KBM-7 (cell line): ENCODE measurements at regions not wholly inside any gene's neighbourhood (a gene's known extent, or its start where the extent isn't known, plus 50 kb on each side); places are given as distances from the start of the nearest gene placed in this dataset.

Experiments
- DNase-seq: peaks from one replicate; pipeline ENCODE4 v3.0.0-alpha.2; 2015
- in situ Hi-C: fragments of 300-500 bp; cut with MboI; formaldehyde crosslinking; loops from 2 replicates; pipeline ENCODE4 v1.14.3; 2020; ENCODE audit warnings: low sequenced_read_pairs, low pct_unique_long_range_greater_than_20kb, mixed read lengths

DNA sequence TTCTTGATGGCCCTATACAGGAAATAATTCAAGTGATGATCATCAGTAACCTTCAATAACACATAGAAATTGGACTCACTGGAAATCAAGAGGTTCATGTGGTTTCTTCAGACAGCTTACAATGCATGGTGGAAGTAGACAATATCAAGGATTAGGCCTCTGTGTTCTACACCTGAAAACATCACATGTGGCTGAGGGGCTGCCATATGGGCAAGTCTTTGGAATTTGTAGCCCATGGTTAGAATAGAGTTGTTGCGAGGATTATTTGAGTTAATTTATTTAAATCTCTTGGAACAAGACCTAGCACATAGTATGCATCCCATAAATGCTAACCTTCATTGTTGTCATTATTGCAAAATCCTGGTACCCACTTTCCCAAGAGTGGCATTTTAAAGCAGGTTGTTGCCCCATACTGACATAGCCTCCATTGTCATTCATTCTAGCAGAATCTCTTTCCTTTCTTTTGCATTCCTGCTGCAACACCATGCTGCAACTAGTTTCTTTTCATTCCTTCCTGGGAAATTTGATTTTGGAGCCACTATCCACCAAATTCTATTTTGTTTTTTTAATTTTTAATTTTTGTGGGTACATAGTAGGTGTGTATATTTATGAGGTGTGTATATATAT lies 352.7 kb upstream of the NAV3 start:
- no peak for DNase-seq
- in situ Hi-C loops: no loop called here

GRCh38 chr12:77471801-77472200 lies 358.9 kb upstream of the NAV3 start:
- in situ Hi-C loops: no loop called here

GRCh38 chr12:77469578-77470333 lies 360.9 kb upstream of the NAV3 start:
- in situ Hi-C loops: no loop called here
- DNase-seq: no peak

More at GRCh38 chr12:77471801-77472200, 358.9 kb upstream of the NAV3 start:
- DNase-seq: no peak

GRCh38 chr12:77442633-77443032 lies 377.3 kb upstream of the E2F7 start:
- in situ Hi-C loops: no loop called here
- no peak for DNase-seq

DNA sequence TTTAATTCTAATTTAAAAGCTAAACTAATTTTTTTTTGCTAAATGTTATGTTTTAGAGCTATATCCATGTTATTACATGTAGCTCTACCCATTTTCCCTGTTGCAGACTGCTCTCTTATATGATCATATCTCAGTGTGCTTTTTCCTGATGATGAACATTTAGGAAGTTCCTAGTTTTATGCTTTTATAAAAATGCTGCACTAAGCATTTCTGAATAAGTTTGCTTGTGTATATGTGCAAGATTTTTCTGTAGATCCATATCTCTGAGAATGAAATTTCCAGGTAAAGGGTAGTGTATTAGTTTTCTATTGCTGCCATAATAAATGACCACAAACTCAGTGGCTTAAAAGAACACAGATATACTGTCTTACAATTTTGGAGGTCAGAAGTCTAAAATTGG lies 374.4 kb upstream of the E2F7 start:
- DNase-seq: no peak
- in situ Hi-C loops: no loop called here

GRCh38 chr12:77438644-77439043 lies 373.3 kb upstream of the E2F7 start:
- in situ Hi-C loops: no loop called here
- no peak for DNase-seq

DNA sequence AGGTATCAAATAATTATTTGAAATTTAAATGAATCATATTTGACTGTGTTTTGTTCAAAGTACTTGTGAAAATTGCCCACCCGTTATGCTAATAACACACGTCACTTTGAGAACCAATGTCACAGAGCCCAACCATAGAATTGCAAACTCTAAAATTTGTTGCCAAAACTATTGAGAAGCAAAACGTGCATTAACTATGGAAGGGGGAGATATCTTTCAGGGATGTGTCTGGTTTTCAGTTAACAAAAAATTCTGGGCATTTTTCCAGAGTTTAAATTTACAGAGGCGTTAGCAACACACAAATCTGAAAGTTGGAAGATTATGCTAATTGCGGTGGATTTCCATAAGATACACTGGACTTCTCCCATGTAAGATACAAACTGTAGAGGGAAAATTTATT lies 371.8 kb upstream of the E2F7 start:
- in situ Hi-C loops: no loop called here

DNA sequence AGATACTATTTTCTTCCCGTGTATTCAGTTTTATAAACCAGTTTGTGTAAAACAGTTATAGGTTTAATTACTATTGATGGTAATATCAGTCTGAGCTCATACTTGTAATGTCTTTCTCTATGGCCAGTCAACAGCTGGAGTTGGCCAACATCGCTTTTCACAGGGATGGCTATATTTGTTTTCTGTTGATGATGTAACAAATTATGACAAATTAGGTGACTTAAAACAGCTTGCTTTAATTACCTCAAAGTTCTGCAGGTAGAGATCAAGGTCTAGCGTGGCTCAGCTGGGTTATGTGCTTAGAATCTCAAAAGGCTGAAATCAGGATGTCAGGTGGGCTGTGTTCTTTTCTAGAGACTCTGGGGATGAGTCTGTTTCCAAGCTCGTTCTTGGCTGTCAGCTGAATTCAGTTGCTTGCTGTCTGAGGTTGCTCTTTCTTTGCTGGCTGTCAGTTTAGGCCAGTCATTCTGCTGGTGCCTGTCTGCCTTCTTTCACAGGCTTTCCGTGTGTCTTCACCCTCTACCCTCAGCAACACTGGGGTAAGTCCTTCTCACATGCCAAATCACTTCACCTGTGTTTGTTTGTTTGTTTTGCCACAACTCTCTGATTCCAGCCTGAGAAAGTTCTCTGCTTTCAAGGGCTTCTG lies 370.2 kb upstream of the E2F7 start:
- DNase-seq: no peak
- in situ Hi-C loops: no loop called here

More for the DNA sequence above, 371.8 kb upstream of the E2F7 start:
- no peak for DNase-seq

- in situ Hi-C loops: no loop called here
These were observed 368.4 kb upstream of the E2F7 start for GRCh38 chr12:77433799-77434198.

DNA sequence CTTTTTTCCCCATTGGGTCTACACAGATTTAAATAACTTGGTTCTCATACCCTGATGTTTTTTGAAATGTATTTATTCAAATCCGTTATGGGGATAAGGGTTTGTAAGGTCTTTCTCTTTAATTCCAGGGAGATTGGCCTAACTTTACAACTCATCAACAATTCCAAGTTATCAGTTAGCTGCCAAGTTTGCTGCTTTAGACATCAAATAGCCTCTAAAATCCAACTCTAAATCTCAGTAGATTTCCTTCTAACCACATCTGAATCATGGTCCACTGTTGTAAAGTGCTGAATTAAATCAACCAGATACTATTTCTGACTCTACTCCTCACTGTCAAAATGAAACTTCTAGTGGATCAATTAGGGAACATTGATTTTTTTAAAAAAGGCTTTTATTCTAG lies 364.1 kb upstream of the E2F7 start:
- DNase-seq: no peak
- in situ Hi-C loops: no loop called here

More at GRCh38 chr12:77433799-77434198, 368.4 kb upstream of the E2F7 start:
- no peak for DNase-seq

- in situ Hi-C loops: no loop called here
- no peak for DNase-seq
These were observed 355.8 kb upstream of the E2F7 start for GRCh38 chr12:77421152-77421551.

DNA sequence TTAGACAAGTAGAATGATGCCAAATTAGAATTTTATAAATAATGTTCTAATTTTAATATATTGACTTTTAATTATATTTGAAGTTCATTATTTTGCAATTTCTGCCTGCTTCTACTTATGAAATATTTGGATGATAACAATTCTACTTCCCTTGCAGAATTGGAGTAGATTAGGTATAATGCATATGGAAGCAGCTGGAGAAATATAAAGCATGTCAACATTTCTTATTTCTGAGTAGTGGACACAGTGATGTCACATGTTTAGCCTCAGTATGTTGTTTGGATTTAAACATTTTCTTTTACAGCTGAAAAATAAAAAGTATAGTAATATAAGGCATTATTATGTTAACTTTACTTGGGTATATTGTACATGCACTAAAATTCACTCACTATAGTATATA lies 344.2 kb upstream of the E2F7 start:
- in situ Hi-C loops: no loop called here
- DNase-seq: no peak

GRCh38 chr12:77407931-77408330 lies 342.6 kb upstream of the E2F7 start:
- DNase-seq: no peak
- in situ Hi-C loops: no loop called here

DNA sequence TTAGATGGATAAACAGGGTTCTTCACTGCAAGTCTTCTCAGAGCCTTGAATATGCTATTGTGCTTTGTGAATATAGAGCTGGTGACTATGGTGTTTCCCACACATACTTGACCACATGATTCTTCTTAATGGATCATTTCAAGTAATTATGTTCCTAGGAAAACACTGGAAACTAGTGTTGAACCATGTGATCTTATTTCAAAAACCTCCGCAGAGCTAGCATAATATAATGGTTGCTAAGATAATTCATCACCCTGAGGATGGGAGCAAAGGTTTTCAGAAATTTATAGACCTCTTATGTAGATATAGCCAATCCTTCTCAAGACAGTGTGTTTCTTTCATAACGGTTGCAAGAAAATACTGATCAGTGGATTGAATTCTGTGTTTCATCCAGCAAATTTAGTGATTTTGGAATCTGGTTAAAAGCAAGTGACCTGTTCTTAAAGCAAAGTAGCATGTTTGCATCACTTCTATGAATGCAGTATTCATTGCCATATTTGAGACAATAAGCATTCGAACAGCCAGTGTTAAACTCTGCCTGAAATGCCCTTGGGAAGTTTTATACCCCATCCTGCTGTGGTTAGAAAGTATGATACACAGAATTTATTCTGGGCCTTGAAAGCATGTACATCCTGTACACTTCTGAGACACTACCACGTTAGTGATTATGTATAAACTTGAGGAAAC lies 341.0 kb upstream of the E2F7 start:
- DNase-seq: no peak
- in situ Hi-C loops: no loop called here

GRCh38 chr12:77402716-77403115 lies 337.3 kb upstream of the E2F7 start:
- in situ Hi-C loops: no loop called here
- no peak for DNase-seq

DNA sequence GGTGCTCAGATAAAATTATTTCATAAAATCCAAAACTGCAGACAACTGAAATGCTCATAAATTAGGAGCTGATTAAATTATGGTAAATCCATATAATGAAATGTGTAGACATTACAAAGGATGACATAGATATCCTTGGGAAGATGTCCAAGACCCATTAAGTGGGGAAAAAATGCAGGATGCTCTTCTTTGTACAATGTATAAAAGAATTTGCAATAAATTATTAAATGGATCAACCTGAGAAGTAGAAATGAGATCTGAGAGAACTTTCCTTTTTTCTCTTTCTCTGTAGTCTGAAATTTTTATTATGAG lies 336.4 kb upstream of the E2F7 start:
- no peak for DNase-seq
- in situ Hi-C loops: no loop called here

GRCh38 chr12:77401064-77401769 lies 335.8 kb upstream of the E2F7 start:
- in situ Hi-C loops: no loop called here

DNA sequence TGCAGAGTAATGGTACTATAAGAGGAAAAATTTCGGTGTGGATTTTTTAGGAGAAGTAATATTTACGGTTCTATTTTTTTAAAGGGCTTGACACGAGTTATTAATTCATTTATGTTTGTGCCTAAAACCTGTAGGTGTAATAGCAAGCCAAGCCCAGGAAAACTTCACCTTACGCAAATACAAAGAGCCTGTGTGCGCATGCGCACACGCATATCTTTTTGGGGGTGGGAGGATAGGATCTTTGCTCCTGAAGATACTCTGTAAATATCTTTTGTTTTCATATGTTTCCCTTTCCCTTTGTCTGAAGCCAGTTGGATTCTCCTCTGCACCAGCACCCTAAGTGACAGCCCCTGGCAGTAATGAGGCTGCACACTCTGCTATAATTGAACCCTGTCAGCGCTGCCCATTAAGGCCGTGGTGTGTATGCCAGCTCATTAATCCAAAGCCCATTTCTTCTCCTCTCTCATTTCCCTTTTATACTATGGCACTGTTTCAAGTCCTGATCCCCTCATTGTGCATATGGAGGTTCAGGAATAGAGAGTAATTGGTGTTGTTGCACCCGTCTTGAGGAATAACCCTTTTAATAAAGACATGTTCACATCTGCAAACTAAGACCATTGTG lies 327.2 kb upstream of the E2F7 start:
- in situ Hi-C loops: no loop called here

More at GRCh38 chr12:77401064-77401769, 335.8 kb upstream of the E2F7 start:
- no peak for DNase-seq

More for the DNA sequence above, 327.2 kb upstream of the E2F7 start:
- DNase-seq: no peak
